NB4 (cell line): ENCODE measurements at regions not wholly inside any gene's neighbourhood (a gene's known extent, or its start where the extent isn't known, plus 50 kb on each side); places are given as distances from the start of the nearest gene placed in this dataset.

ENCODE experiments used
- DNase-seq: peaks from one replicate; pipeline ENCODE4 v3.0.0; 2010; ENCODE audit warnings: low read depth
- H3K4me3 ChIP-seq: one replicate; pipeline ENCODE4 v1.5.1; 2011; ENCODE audit warnings: mild to moderate bottlenecking, low read depth, low read length, moderate library complexity
- MYC ChIP-seq: IDR thresholded peaks from 2 replicates; pipeline ENCODE4 v1.6.1; 2011; ENCODE audit warnings: low read depth, low read length
- POLR2A ChIP-seq: IDR thresholded peaks from 2 replicates; pipeline ENCODE4 v1.6.1; 2011; ENCODE audit warnings: mild to moderate bottlenecking; ENCODE audit not compliant: insufficient read length; ENCODE audit errors: extremely low read depth
- TF ChIP-seq, protein P1 (sequence below): IDR thresholded peaks from 2 replicates; pipeline ENCODE4 v1.6.1; 2011; ENCODE audit warnings: low read depth, low read length
- TF ChIP-seq, protein P2 (sequence below): IDR thresholded peaks from one replicate; pipeline ENCODE4 v1.5.1; 2012; ENCODE audit warnings: low read depth, low read length

DNA sequence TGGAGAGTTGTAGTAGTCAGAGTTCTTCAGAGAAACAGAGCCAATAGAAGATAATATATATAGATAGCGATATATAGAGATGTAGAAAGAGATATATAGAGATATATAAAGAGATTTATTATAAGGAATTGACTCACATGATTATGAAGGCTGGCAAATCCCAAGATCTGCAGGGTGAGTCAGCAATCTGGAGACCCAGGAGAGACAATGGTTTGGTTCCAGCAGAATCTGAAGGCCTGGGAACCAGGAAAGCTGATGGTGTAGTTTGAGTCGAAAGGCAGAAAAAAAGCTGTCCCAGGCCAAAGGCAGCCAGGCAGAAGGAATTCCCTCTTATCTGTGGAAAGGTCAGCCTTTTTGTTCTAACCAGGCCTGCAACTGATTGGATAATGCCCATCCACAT lies 194.1 kb downstream of the NUFIP1 start:
- no peak overlapping the region for H3K4me3 ChIP-seq
- DNase-seq: no peak
- TF ChIP-seq, protein P1, sequence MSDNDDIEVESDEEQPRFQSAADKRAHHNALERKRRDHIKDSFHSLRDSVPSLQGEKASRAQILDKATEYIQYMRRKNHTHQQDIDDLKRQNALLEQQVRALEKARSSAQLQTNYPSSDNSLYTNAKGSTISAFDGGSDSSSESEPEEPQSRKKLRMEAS: no peak
- no peak for TF ChIP-seq POLR2A
- no peak for TF ChIP-seq MYC
- TF ChIP-seq, protein P2, sequence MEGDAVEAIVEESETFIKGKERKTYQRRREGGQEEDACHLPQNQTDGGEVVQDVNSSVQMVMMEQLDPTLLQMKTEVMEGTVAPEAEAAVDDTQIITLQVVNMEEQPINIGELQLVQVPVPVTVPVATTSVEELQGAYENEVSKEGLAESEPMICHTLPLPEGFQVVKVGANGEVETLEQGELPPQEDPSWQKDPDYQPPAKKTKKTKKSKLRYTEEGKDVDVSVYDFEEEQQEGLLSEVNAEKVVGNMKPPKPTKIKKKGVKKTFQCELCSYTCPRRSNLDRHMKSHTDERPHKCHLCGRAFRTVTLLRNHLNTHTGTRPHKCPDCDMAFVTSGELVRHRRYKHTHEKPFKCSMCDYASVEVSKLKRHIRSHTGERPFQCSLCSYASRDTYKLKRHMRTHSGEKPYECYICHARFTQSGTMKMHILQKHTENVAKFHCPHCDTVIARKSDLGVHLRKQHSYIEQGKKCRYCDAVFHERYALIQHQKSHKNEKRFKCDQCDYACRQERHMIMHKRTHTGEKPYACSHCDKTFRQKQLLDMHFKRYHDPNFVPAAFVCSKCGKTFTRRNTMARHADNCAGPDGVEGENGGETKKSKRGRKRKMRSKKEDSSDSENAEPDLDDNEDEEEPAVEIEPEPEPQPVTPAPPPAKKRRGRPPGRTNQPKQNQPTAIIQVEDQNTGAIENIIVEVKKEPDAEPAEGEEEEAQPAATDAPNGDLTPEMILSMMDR: no peak

DNA sequence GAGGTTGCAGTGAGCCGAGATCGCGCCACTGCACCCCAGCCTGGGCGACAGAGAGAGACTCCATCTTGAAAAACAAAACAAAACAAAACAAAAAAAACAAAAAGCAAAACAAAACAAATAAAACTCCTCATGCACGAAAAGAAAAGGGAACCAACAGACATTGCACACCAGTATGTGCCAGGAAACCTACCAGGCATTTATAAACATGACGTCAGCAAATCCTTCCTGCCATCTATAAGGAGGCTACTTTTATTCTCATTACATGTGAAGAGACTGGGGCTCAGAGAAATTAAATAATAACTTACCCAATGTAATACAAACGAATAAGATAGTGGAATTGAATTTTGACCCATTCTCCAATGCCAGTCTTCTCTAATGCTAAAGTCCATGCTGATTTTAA lies 197.2 kb downstream of the NUFIP1 start:
- no peak overlapping the region for H3K4me3 ChIP-seq
- TF ChIP-seq, protein P1: no peak
- TF ChIP-seq, protein P2: no peak
- TF ChIP-seq MYC (no peak), POLR2A (no peak)
- no peak for DNase-seq

DNA sequence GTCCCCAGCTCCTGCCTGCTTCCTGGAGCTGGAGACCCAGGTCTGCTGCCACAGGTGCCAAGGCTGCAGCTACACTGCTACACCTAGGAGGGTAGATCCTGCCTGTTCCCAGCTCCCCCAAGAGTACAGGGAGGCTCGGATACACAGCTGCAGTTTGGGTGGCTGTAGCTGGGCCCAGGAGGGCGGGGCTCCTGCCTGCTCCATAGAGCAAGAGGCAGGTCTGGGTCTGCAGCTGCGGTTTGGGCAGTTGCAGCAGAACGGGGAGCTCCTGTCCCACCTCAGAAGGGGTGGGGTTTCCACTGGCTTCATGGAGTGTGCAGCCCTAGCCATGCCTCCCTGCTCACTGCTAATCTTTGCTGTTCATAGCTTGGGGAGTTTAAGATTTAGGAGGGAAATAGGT lies 199.0 kb downstream of the NUFIP1 start:
- TF ChIP-seq, protein P2: no peak
- TF ChIP-seq MYC (no peak), POLR2A (no peak)
- TF ChIP-seq, protein P1: no peak
- peak; percentile 19 for DNase-seq
- H3K4me3 ChIP-seq: no peak overlapping the region

DNA sequence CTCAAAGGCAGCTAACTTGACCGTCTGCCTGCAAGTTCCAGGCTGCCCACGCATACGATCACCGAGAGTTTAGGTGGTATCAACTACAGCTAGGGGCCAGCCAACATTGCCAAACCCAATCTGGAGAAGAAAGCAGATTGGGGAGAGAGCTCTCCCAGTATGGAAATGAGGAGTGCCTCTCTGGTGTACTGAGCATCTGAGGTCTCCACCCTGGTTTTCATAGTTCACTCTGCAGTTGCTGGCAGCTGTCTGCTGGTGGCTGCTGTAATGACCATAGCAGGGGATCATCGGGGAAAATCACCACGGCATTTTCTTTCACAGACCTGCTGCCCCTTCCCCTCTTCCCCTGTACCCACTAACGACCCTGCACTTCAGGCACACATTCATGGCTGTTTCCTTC lies 201.7 kb downstream of the NUFIP1 start:
- TF ChIP-seq POLR2A: no peak
- no peak for TF ChIP-seq MYC
- TF ChIP-seq, protein P1: no peak
- TF ChIP-seq, protein P2: no peak
- DNase-seq: no peak
- no peak overlapping the region for H3K4me3 ChIP-seq

DNA sequence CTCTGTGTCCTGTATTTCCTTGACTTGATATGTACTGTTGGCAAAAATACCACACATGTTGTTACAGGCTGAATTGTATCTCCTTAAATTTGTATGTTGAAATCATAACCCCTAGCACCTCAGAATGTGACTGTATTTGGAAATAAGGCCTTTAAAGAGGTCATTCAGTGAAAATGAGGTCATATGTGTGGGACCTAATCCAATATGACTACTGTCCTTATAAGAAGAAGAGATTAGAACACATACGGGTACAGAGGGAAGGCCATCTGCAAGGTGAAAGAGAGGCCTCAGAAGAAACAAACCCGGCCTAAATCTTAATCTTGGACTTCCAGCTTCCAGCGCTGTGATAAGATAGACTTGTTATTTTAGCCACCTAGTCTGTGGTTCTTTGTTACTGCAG lies 202.5 kb downstream of the NUFIP1 start:
- no peak for TF ChIP-seq POLR2A
- TF ChIP-seq, protein P1: no peak
- no peak for TF ChIP-seq MYC
- TF ChIP-seq, protein P2: no peak

DNA sequence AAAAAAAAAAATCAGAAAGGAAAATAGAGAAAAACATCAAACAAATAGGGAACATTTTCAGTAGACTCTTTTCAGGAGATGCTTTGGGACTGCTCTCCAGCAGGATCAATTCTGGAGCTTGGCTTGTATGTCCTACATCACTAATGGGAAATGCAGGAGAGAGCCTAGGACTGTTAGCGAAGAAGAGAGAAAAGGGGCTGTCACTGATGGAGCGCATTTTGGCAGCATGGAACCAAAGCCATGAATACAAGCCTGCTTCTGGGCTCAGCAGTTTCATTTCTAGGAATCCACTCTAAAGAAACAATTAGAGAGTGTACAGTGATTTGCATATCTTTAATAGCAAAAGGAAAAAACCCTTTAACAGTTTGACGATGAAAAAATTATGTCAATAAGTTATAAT lies 203.9 kb downstream of the NUFIP1 start:
- no peak for DNase-seq
- TF ChIP-seq, protein P1: no peak
- TF ChIP-seq POLR2A (no peak), MYC (no peak)
- TF ChIP-seq, protein P2: no peak
- no peak overlapping the region for H3K4me3 ChIP-seq

More for the DNA sequence above, 202.5 kb downstream of the NUFIP1 start:
- H3K4me3 ChIP-seq: no peak overlapping the region
- no peak for DNase-seq
